Lower leg skin (tissue), 3 donors: ENCODE measurements at regions not wholly inside any gene's neighbourhood (a gene's known extent, or its start where the extent isn't known, plus 50 kb on each side); places are given as distances from the start of the nearest gene placed in this dataset.

Source experiments
- CTCF ChIP-seq, 3 donors: fragments of 450-650 bp; IDR thresholded peaks; one replicate each; pipeline ENCODE4 v1.5.1; 2016; ENCODE audit warnings: antibody characterized with exemption in 3 of 3, mild to moderate bottlenecking in 3 of 3, moderate library complexity in 2 of 3
- POLR2A ChIP-seq, 2 donors: fragments of 450-650 bp; IDR thresholded peaks; one replicate each; pipeline ENCODE4 v1.6.1; 2016 to 2017; ENCODE audit warnings: antibody characterized with exemption in 2 of 2, mild to moderate bottlenecking in 1 of 2, moderate library complexity in 1 of 2

GRCh38 chr7:91777522-91777921, 103.0 kb downstream of the MTERF1 start:
- TF ChIP-seq CTCF (IDR thresholded peaks at IDR 0.05) (no peak), POLR2A (IDR thresholded peaks at IDR 0.05) (no peak)
